Thymus (tissue), 11 donors: ENCODE measurements at regions not wholly inside any gene's neighbourhood (a gene's known extent, or its start where the extent isn't known, plus 50 kb on each side); places are given as distances from the start of the nearest gene placed in this dataset.
"Not testable (repeated sequence)": the region's sequence is repeated elsewhere in the genome, so short reads cannot be mapped to it uniquely, and the experiment has no call there.

Source experiments
- DNase-seq, 9 donors: peaks; one replicate each; pipeline ENCODE4 v3.0.0-alpha.2; 2013; ENCODE audit warnings: low spot score in 9 of 9, low read depth in 6 of 9, missing footprints in 1 of 9
- H3K27ac ChIP-seq, 2 donors: one replicate each; pipeline ENCODE4 v1.5.1; 2013; ENCODE audit warnings: control low read depth in 1 of 2, low read depth in 1 of 2, low read length in 1 of 2, mild to moderate bottlenecking in 1 of 2, moderate library complexity in 1 of 2
- H3K27me3 ChIP-seq, 2 donors: one replicate each; pipeline ENCODE4 v1.5.1; 2013; ENCODE audit warnings: low read length in 1 of 2; ENCODE audit not compliant: control insufficient read depth in 2 of 2, insufficient read depth in 1 of 2
- H3K36me3 ChIP-seq, 2 donors: one replicate each; pipeline ENCODE4 v1.5.1; 2013; ENCODE audit warnings: low read length in 1 of 2, mild to moderate bottlenecking in 1 of 2, moderate library complexity in 1 of 2; ENCODE audit not compliant: control insufficient read depth in 2 of 2, insufficient read depth in 2 of 2
- H3K4me1 ChIP-seq, 2 donors: one replicate each; pipeline ENCODE4 v1.5.1; 2013; ENCODE audit warnings: low read length in 2 of 2; ENCODE audit not compliant: control insufficient read depth in 2 of 2, insufficient read depth in 2 of 2
- H3K4me3 ChIP-seq, 2 donors: one replicate each; pipeline ENCODE4 v1.5.1; 2013; ENCODE audit warnings: low read length in 2 of 2, control low read depth in 1 of 2, mild to moderate bottlenecking in 1 of 2
- H3K9me3 ChIP-seq, 2 donors: one replicate each; pipeline ENCODE4 v1.5.1; 2013; ENCODE audit warnings: low read length in 1 of 2, mild to moderate bottlenecking in 1 of 2; ENCODE audit not compliant: control insufficient read depth in 2 of 2, insufficient read depth in 1 of 2
- WGBS: extraction: QIAGEN DNeasy Blood & Tissue Kit; methylation state at CpG from one replicate; pipeline ENCODE4 v1.1.7; 2013; 5-methylcytosine and 5-hydroxymethylcytosine counted together
- donor health status: healthy.

DNA sequence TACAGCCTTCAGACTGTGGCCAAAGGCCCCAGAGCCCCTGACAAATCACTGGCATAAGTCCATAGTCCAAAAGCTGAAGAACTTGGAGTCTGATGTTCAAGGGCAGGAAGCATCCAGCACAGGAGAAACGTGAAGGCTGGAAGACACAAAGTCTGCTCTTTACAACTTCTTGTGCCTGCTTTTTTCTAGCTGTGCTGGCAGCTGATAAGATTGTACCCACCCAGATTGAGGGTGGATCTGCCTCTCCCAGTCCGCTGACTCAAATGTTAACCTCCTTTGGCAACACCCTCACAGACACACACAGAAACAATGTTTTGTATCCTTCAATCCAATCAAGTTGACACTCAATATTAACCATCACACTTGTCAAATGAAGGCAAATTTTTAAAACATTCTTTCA lies 959.5 kb downstream of the FSCB start:
- WGBS: 91% methylated on average over 2 of the region's 2 CpGs
- DNase-seq, H3K27ac ChIP-seq, H3K4me3 ChIP-seq, H3K4me1 ChIP-seq, H3K9me3 ChIP-seq, H3K36me3 ChIP-seq, H3K27me3 ChIP-seq: not testable (repeated sequence)

DNA sequence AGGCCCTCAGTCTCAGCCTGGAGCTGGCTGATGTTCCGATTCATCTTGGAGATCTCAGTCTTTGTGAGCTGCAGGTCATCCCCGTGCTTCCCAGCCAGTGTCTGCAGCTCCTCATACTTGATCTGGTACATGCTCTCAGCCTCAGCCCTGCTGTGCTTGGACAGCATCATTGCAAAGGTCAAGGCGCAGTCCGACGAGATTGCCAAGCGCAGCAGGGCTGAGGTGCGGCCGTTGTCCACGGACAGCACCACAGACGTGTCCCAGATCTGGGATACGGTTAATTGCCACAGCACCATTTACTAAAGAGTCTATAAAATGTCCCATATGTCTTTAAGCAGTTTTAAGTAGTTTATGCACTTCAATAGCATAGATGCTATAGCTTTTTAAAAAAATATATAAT lies 965.7 kb downstream of the FSCB start:
- H3K27me3 ChIP-seq: no peaks in the 10 kb centered on the region
- no peak overlapping the region for H3K27ac ChIP-seq
- DNase-seq: no peak
- 97% methylated on average over 11 of the region's 11 CpGs for WGBS
- no peaks in the 10 kb centered on the region for H3K4me1 ChIP-seq
- H3K36me3 ChIP-seq: no peaks in the 10 kb centered on the region
- no peaks in the 10 kb centered on the region for H3K9me3 ChIP-seq
- no peak overlapping the region for H3K4me3 ChIP-seq

DNA sequence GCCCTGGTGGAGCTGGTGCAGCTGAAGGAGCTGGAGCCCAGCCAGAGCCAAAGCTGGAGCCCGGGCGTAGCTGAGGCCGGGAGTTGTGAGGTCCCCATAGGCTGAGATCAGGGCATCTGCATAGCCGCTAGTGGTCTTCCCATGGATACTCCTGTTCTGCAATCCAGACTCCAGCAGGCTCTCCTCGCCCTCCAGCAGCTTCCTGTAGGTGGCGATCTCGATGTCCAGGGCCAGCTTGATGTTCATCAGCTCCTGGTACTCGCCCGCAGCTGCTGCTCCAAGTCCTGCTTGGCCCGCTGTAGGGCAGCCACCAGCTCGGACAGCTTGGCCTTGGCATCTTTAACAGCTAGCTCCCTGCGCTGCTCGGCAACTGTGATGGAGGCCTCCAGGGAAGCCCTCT lies 966.1 kb downstream of the FSCB start:
- no peak overlapping the region for H3K27ac ChIP-seq
- no peaks in the 10 kb centered on the region for H3K27me3 ChIP-seq
- H3K9me3 ChIP-seq: no peaks in the 10 kb centered on the region
- DNase-seq: no peak
- no peak overlapping the region for H3K4me3 ChIP-seq
- no peaks in the 10 kb centered on the region for H3K36me3 ChIP-seq
- WGBS: 99% methylated on average over 13 of the region's 13 CpGs
- H3K4me1 ChIP-seq: no peaks in the 10 kb centered on the region

DNA sequence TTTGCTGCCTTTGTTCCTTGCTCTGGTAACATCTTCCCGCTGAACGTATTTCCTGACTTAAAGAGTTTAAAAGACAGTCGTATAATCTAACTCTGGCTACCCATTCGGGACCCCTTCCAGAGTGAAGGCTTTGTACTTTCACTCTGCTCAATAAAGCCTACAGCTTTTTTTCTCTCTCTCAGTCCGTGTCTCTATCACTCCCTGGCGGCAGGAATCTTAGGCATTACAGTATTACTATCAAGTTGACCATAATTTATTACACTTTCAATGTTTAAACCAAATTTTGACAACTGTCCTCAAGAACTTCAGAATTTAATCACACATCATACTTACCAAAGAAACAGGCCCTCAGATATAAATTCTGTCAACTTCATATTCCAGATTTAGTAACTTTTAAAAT lies 967.9 kb downstream of the FSCB start:
- Histone ChIP-seq H3K27ac (no peak overlapping the region), H3K4me1 (no peaks in the 10 kb centered on the region), H3K4me3 (no peak overlapping the region), H3K9me3 (peaks cover 0 to 8% of the 10 kb centered on the region in 2 donors), H3K36me3 (no peaks in the 10 kb centered on the region), H3K27me3 (no peaks in the 10 kb centered on the region)
- peak in 1 of 9 donors; percentile 1 for DNase-seq
- 56% methylated on average over 6 of the region's 6 CpGs for WGBS

DNA sequence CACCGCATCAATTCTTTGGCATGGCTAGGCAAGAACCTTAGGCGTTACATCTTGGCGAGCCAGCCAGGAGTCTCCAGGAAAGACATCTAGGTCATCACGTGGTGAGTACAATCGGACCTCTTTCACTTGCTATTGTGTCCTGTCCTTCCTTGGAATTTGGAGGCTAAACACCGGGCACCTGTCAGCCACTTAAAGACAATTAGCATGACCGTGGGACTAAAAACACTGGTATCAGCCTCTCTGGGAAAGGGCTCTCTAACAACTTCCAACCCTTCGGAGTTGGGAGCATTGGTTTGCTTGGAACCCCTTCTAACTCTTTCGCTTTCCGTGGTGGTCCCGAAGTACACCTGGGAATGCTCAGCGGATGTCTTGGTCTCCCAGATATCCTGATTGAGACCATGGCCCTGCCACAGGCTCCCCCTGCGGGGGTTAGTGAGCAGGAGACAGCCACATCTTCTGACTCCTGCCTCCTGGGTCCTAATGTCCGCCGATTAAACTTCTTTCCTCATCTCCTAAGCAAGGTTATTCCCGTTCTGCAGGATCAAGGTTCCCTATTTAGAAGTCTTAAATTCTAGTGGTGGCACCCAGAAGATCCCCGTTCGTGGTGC lies 971.7 kb downstream of the FSCB start:
- Histone ChIP-seq H3K36me3 (no peaks in the 10 kb centered on the region), H3K27me3 (no peaks in the 10 kb centered on the region), H3K4me3 (no peak overlapping the region), H3K4me1 (no peaks in the 10 kb centered on the region), H3K27ac (no peak overlapping the region), H3K9me3 (peaks cover 0 to 22% of the 10 kb centered on the region in 2 donors)
- DNase-seq: no peak
- WGBS: 97% methylated on average over 18 of the region's 18 CpGs

DNA sequence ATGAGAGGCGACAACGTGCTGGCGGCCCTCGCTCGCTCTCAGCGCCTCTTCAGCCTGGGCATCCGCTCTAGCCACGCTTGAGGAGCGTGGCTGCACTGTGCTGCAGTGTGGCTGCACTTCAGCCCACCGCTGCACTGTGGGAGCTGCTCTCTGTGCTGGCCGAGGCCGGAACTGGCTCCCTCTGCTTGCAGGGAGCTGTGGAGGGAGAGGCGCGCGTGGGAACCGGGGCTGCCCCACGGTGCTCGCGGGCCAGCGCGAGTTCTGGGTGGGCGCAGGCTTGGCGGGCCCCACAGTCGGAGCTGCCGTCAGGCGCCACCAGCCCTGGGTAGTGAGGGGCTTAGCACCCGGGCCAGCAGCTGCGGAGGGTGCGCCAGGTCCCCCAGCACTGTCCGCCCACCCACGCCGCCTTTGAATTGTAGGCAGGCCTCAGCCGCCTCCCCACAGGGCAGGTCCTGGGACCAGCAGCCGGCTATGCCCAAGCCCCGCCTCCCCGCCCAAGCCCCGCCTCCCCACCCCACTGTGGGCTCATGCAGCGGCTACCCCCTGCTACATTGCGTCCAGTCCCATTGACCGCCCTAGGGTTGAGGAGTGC lies 974.2 kb downstream of the FSCB start:
- WGBS: 93% methylated on average over 40 of the region's 40 CpGs
- Histone ChIP-seq H3K9me3 (peaks cover 0 to 22% of the 10 kb centered on the region in 2 donors), H3K4me3 (no peak overlapping the region), H3K27ac (no peak overlapping the region), H3K27me3 (no peaks in the 10 kb centered on the region), H3K36me3 (no peaks in the 10 kb centered on the region), H3K4me1 (no peaks in the 10 kb centered on the region)
- DNase-seq: no peak

DNA sequence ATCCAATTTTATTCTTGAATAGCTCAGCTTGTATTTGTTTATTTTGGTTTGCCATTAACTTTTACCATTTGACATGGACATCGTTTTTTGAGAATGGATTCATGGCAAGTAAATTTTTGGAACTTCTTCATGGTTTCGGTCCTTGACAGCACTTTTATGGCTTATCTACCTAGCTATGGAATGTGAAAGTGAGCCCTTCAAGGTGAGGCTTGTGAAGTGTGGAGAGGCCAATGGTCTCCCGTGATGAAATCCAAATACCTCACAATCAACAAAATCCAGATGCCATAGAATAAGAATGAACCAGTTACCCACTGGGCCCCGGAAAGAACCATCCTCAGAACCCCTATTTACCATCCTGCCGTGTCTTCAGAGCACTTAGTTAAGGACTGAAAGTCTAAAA lies 978.8 kb downstream of the FSCB start:
- Histone ChIP-seq H3K4me3 (no peak overlapping the region), H3K36me3 (no peaks in the 10 kb centered on the region), H3K9me3 (peaks cover 0 to 8% of the 10 kb centered on the region in 2 donors), H3K4me1 (no peaks in the 10 kb centered on the region), H3K27me3 (no peaks in the 10 kb centered on the region), H3K27ac (no peak overlapping the region)
- WGBS: 93% methylated on average over 5 of the region's 5 CpGs
- no peak for DNase-seq

DNA sequence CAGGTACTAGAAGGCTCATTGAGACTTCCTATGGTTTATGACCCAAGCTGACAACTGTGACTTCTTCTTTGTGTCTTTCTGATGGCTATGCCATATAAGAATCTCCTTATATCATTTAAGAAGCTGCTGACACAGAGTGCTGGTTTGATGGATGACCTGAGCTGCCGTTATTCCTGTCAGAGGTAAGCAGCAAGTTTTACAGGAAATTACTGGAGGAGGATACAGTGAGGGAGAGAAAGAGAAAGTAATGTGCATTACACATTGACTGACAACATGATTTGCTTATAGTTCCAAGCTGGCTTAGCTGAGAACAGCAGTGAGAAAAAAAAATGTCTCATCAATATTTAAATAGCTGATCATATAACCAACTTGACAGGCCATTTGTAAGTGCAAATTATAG lies 981.4 kb downstream of the FSCB start:
- Histone ChIP-seq H3K4me1 (no peaks in the 10 kb centered on the region), H3K27ac (no peak overlapping the region), H3K27me3 (no peaks in the 10 kb centered on the region), H3K9me3 (no peaks in the 10 kb centered on the region), H3K4me3 (no peak overlapping the region), H3K36me3 (no peaks in the 10 kb centered on the region)
- WGBS: 5% methylated on average over 1 of the region's 1 CpG
- DNase-seq: peak in 1 of 9 donors; percentile 0

DNA sequence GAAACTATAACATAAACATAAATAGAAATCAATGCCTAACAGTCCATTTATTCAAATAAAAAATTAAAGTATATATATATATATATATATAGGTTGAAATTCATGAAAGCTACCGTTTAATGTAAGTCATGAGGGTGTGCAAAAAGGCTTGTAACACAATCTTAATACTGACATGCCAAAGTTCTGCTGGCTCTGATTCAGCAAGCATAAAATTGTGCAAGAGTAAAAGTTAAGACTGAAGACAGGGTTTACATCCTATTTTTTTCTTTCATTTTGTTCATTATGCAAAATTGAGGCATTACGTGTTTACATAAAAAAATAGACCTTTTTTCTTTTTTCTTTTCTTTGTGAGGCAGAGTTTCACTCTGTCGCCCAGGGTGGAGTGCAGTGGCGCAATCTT lies 984.2 kb downstream of the FSCB start:
- no peak for DNase-seq
- Histone ChIP-seq H3K4me1 (no peaks in the 10 kb centered on the region), H3K9me3 (no peaks in the 10 kb centered on the region), H3K36me3 (no peaks in the 10 kb centered on the region), H3K27ac (no peak overlapping the region), H3K4me3 (no peak overlapping the region), H3K27me3 (no peaks in the 10 kb centered on the region)
- 92% methylated on average over 4 of the region's 4 CpGs for WGBS
